Liver (tissue), 8 donors: ENCODE measurements at regions not wholly inside any gene's neighbourhood (a gene's known extent, or its start where the extent isn't known, plus 50 kb on each side); places are given as distances from the start of the nearest gene placed in this dataset.

Experiments
- DNase-seq: peaks from one replicate; pipeline ENCODE4 v3.0.0-alpha.2; 2017; ENCODE audit warnings: low spot score
- H3K27ac ChIP-seq, 2 donors: one replicate each; pipeline ENCODE4 v1.7.0; 2013; ENCODE audit warnings: inconsistent platforms in 2 of 2, low read length in 2 of 2, control low read depth in 1 of 2, low read depth in 1 of 2, mild to moderate bottlenecking in 1 of 2
- H3K27me3 ChIP-seq, 4 donors: one replicate each; pipeline versions ENCODE4 v1.6.1 to v1.7.0; 2013; ENCODE audit warnings: low read length in 3 of 4, inconsistent platforms in 1 of 4, mild to moderate bottlenecking in 1 of 4, moderate library complexity in 1 of 4; ENCODE audit not compliant: control insufficient read depth in 4 of 4, insufficient read depth in 4 of 4
- H3K36me3 ChIP-seq, 4 donors: one replicate each; pipeline versions ENCODE4 v1.6.1 to v1.7.0; 2013; ENCODE audit warnings: low read length in 3 of 4, mild to moderate bottlenecking in 3 of 4, low read depth in 1 of 4, moderate library complexity in 1 of 4; ENCODE audit not compliant: control insufficient read depth in 4 of 4, insufficient read depth in 3 of 4
- H3K4me1 ChIP-seq, 4 donors: one replicate each; pipeline versions ENCODE4 v1.6.1 to v1.7.0; 2013; ENCODE audit warnings: low read length in 3 of 4, mild to moderate bottlenecking in 3 of 4, moderate library complexity in 1 of 4; ENCODE audit not compliant: control insufficient read depth in 4 of 4, insufficient read depth in 4 of 4
- H3K4me3 ChIP-seq, 3 donors: one replicate each; pipeline versions ENCODE4 v1.6.1 to v1.7.0; 2013; ENCODE audit warnings: low read length in 3 of 3, control low read depth in 1 of 3, low read depth in 1 of 3, mild to moderate bottlenecking in 1 of 3
- H3K9ac ChIP-seq, 2 donors: one replicate each; pipeline ENCODE4 v1.7.0; 2013; ENCODE audit warnings: low read length in 2 of 2, mild to moderate bottlenecking in 2 of 2, moderate library complexity in 2 of 2, control low read depth in 1 of 2, low read depth in 1 of 2
- H3K9me3 ChIP-seq, 4 donors: one replicate each; pipeline versions ENCODE4 v1.6.1 to v1.7.0; 2013; ENCODE audit warnings: low read length in 3 of 4; ENCODE audit not compliant: control insufficient read depth in 4 of 4
- ATF3 ChIP-seq: IDR thresholded peaks from 2 replicates; pipeline ENCODE4 v1.6.1; 2016; ENCODE audit warnings: antibody characterized with exemption
- CTCF ChIP-seq: fragments of 150-350 bp; IDR thresholded peaks from 2 replicates; pipeline ENCODE4 v1.5.1; 2017; ENCODE audit warnings: improper control_type of control experiment, low read depth, low read length; ENCODE audit not compliant: missing input control
- FOXA1 ChIP-seq: IDR thresholded peaks from 2 replicates; pipeline ENCODE4 v1.6.1; 2016; ENCODE audit warnings: antibody characterized with exemption
- FOXA2 ChIP-seq: IDR thresholded peaks from 2 replicates; pipeline ENCODE4 v1.6.1; 2016; ENCODE audit warnings: antibody characterized with exemption
- GABPA ChIP-seq, 2 donors: IDR thresholded peaks in 1 of 2; conservative IDR thresholded peaks in 1 of 2; 2 replicates each; pipeline ENCODE4 v1.6.1; 2016; ENCODE audit warnings: antibody characterized with exemption in 2 of 2, mild to moderate bottlenecking in 1 of 2, moderate library complexity in 1 of 2
- HNF4A ChIP-seq, 2 donors: conservative IDR thresholded peaks; 2 replicates each; pipeline ENCODE4 v1.6.1; 2016; ENCODE audit warnings: antibody characterized with exemption in 2 of 2, mild to moderate bottlenecking in 2 of 2
- HNF4G ChIP-seq: IDR thresholded peaks from 2 replicates; pipeline ENCODE4 v1.6.1; 2016; ENCODE audit warnings: antibody characterized with exemption
- JUND ChIP-seq, 2 donors: IDR thresholded peaks; 2 replicates each; pipeline ENCODE4 v1.6.1; 2016; ENCODE audit warnings: antibody characterized with exemption in 2 of 2
- MAX ChIP-seq: IDR thresholded peaks from 2 replicates; pipeline ENCODE4 v1.6.1; 2016; ENCODE audit warnings: antibody characterized with exemption
- NR2F2 ChIP-seq: IDR thresholded peaks from 2 replicates; pipeline ENCODE4 v1.6.1; 2016; ENCODE audit warnings: antibody characterized with exemption
- RAD21 ChIP-seq, 2 donors: IDR thresholded peaks; 2 replicates each; pipeline ENCODE4 v1.6.1; 2016; ENCODE audit warnings: antibody characterized with exemption in 2 of 2, mild to moderate bottlenecking in 2 of 2
- REST ChIP-seq: IDR thresholded peaks from 2 replicates; pipeline ENCODE4 v1.6.1; 2016; ENCODE audit warnings: antibody characterized with exemption, mild to moderate bottlenecking
- RXRA ChIP-seq, 2 donors: IDR thresholded peaks; 2 replicates each; pipeline ENCODE4 v1.6.1; 2017 to 2018; ENCODE audit warnings: antibody characterized with exemption in 2 of 2, mild to moderate bottlenecking in 1 of 2
- SP1 ChIP-seq: IDR thresholded peaks from 2 replicates; pipeline ENCODE4 v1.6.1; 2018; ENCODE audit warnings: antibody characterized with exemption, mild to moderate bottlenecking
- TAF1 ChIP-seq: conservative IDR thresholded peaks from 2 replicates; pipeline ENCODE4 v1.6.1; 2016; ENCODE audit warnings: antibody characterized with exemption, mild to moderate bottlenecking
- YY1 ChIP-seq: IDR thresholded peaks from 2 replicates; pipeline ENCODE4 v1.6.1; 2016; ENCODE audit warnings: antibody characterized with exemption, mild to moderate bottlenecking
- ZBTB33 ChIP-seq: IDR thresholded peaks from 2 replicates; pipeline ENCODE4 v1.6.1; 2016; ENCODE audit warnings: antibody characterized with exemption
- WGBS: extraction: QIAGEN DNeasy Blood & Tissue Kit; methylation state at CpG from one replicate; pipeline ENCODE4 v1.1.7; 2013; 5-methylcytosine and 5-hydroxymethylcytosine counted together
- donor health status: healthy.
- donor health status: healthy.
- donor health status: healthy.
- donor health status: healthy.
- donor health status: healthy.

GRCh38 chr9:81266674-81267073 lies 422.7 kb downstream of the TLE1 start:
- no peak for TF ChIP-seq HNF4G
- no peak for TF ChIP-seq FOXA2
- no peak for TF ChIP-seq RXRA (IDR thresholded peaks at IDR 0.05)
- no peak for TF ChIP-seq FOXA1
- no peak for TF ChIP-seq MAX
- no peak for TF ChIP-seq YY1
- TF ChIP-seq CTCF, result no peak
- no peak for TF ChIP-seq RAD21 (IDR thresholded peaks at IDR 0.05)
- no peak for TF ChIP-seq HNF4A (conservative IDR thresholded peaks at IDR 0.05)
- DNase-seq, result no peak
- Histone ChIP-seq H3K9ac (no peak overlapping the region), H3K27ac (no peak overlapping the region), H3K27me3 (no peaks in the 10 kb centered on the region), H3K9me3 (peaks cover 0 to 1% (median 0%) of the 10 kb centered on the region in 4 donors), H3K4me3 (no peak overlapping the region), H3K4me1 (no peaks in the 10 kb centered on the region), H3K36me3 (no peaks in the 10 kb centered on the region)

- TF ChIP-seq REST (no peak), FOXA1 (no peak), CTCF (no peak), ATF3 (no peak), RXRA (IDR thresholded peaks at IDR 0.05) (no peak), ZBTB33 (no peak), RAD21 (IDR thresholded peaks at IDR 0.05) (no peak), JUND (IDR thresholded peaks at IDR 0.05) (no peak), TAF1 (no peak), FOXA2 (no peak), GABPA (IDR thresholded peaks at IDR 0.05 in 1 of 2, conservative IDR thresholded peaks at IDR 0.05 in 1 of 2) (no peak), SP1 (no peak), NR2F2 (no peak), HNF4G (no peak), HNF4A (conservative IDR thresholded peaks at IDR 0.05) (no peak), MAX (no peak)
- no peak for DNase-seq
- H3K9ac ChIP-seq, result no peak overlapping the region
Measured at GRCh38 chr9:81266086-81266485, 423.3 kb downstream of the TLE1 start.

More at GRCh38 chr9:81266086-81266485, 423.3 kb downstream of the TLE1 start:
- Histone ChIP-seq H3K9me3 (no peaks in the 10 kb centered on the region), H3K36me3 (no peaks in the 10 kb centered on the region), H3K27ac (no peak overlapping the region), H3K27me3 (no peaks in the 10 kb centered on the region), H3K4me3 (no peak overlapping the region), H3K4me1 (no peaks in the 10 kb centered on the region)
- 87% methylated on average over 2 of the region's 2 CpGs for WGBS
